Adrenal gland (tissue), 9 donors: ENCODE measurements at regions not wholly inside any gene's neighbourhood (a gene's known extent, or its start where the extent isn't known, plus 50 kb on each side); places are given as distances from the start of the nearest gene placed in this dataset.

ENCODE experiments used
- DNase-seq, 7 donors: peaks; one replicate each; pipeline ENCODE4 v3.0.0-alpha.2; 2019 to 2020
- H3K27ac ChIP-seq, 5 donors: fragments of 200-600 bp; sonication (generic) in 4 of 5; 1 replicate in 3 of 5; 2 replicates in 2 of 5; pipeline versions ENCODE4 v1.5.1 to v1.8.0; 2016 to 2020; ENCODE audit warnings: mild to moderate bottlenecking in 1 of 5
- H3K27me3 ChIP-seq: fragments of 200-600 bp; 2 replicates; pipeline ENCODE4 v1.8.0; 2021
- H3K36me3 ChIP-seq, 2 donors: fragments of 200-600 bp; replicated peaks in 1 of 2; 1 replicate in 1 of 2; 2 replicates in 1 of 2; pipeline versions ENCODE4 v1.5.1 to v1.8.0; 2018 to 2022
- H3K4me1 ChIP-seq, 2 donors: fragments of 200-600 bp; replicated peaks in 1 of 2; 1 replicate in 1 of 2; 2 replicates in 1 of 2; pipeline versions ENCODE4 v1.5.1 to v1.8.0; 2018 to 2021
- H3K4me3 ChIP-seq, 4 donors: fragments of 200-600 bp; sonication (generic) in 3 of 4; one replicate each; pipeline ENCODE4 v1.5.1; 2016 to 2018
- H3K9me3 ChIP-seq, 3 donors: fragments of 200-600 bp; sonication (generic) in 1 of 3; replicated peaks in 1 of 3; 1 replicate in 2 of 3; 2 replicates in 1 of 3; pipeline versions ENCODE4 v1.5.1 to v1.8.0; 2016 to 2021
- POLR2A ChIP-seq, 2 donors: fragments of 450-650 bp; IDR thresholded peaks; one replicate each; pipeline ENCODE4 v1.6.1; 2017; ENCODE audit warnings: antibody characterized with exemption in 2 of 2, mild to moderate bottlenecking in 2 of 2, moderate library complexity in 1 of 2
- WGBS, 4 donors: extraction: QIAGEN DNeasy Blood & Tissue Kit in 2 of 4; methylation state at CpG; one replicate each; pipeline versions ENCODE4 v1.1.5 to v1.1.7; 2013 to 2017; 5-methylcytosine and 5-hydroxymethylcytosine counted together
- intact Hi-C, 2 donors: fragments of 100-400 bp; cut with DNase I; formaldehyde crosslinking; loops; one replicate each; pipeline versions ENCODE4 v1.14.1 to v1.15.0; 2022 to 2023
- TF ChIP-seq, protein P1 (sequence below), 6 experiments: fragments of 450-650 bp in 4 of 6; fragments of 200-600 bp in 2 of 6; sonication (generic) in 1 of 6; IDR thresholded peaks; 1 replicate in 5 of 6; 2 replicates in 1 of 6; pipeline versions ENCODE4 v1.5.1 to v1.8.0; 2016 to 2021; ENCODE audit warnings: antibody characterized with exemption in 6 of 6, mild to moderate bottlenecking in 2 of 6, moderate library complexity in 1 of 6
- donor health status: healthy with polysubstance abuse.
- donor health status: Bipolar disorder and iron deficiency.
- donor health status: DM: yes; HTN: yes; CAD: no.
- donor health status: DM: no; HTN: no; CAD: no.
- donor health status: DM: no; HTN: no; CAD: no.

DNA sequence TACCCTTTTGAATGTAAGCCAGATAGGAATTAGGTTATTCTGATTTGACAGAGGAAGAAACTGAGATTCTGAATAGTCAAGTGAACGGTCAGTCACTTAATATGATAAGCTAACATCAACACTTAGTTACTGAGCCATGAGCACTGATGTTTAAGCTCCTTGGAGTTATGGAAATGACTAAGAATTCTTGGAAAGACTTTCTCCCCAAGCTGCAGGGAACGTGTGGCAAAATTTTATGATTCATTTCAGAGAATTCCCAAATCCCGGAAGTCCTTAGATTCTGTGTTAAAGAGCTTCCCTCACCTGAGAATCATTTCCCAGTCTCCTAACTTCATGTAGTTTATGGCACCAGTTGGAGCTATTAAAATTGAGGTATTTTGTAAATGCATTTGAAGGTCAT lies 330.9 kb downstream of the XPNPEP1 start:
- TF ChIP-seq, protein P1, sequence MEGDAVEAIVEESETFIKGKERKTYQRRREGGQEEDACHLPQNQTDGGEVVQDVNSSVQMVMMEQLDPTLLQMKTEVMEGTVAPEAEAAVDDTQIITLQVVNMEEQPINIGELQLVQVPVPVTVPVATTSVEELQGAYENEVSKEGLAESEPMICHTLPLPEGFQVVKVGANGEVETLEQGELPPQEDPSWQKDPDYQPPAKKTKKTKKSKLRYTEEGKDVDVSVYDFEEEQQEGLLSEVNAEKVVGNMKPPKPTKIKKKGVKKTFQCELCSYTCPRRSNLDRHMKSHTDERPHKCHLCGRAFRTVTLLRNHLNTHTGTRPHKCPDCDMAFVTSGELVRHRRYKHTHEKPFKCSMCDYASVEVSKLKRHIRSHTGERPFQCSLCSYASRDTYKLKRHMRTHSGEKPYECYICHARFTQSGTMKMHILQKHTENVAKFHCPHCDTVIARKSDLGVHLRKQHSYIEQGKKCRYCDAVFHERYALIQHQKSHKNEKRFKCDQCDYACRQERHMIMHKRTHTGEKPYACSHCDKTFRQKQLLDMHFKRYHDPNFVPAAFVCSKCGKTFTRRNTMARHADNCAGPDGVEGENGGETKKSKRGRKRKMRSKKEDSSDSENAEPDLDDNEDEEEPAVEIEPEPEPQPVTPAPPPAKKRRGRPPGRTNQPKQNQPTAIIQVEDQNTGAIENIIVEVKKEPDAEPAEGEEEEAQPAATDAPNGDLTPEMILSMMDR (IDR thresholded peaks at IDR 0.05), result no peak
- no peak for TF ChIP-seq POLR2A (IDR thresholded peaks at IDR 0.05)
- intact Hi-C loops, result no loop called here
- Histone ChIP-seq H3K36me3 (no peaks in the 10 kb centered on the region), H3K27me3 (no peaks in the 10 kb centered on the region), H3K27ac (no peak overlapping the region), H3K4me3 (no peak overlapping the region), H3K9me3 (no peaks in the 10 kb centered on the region), H3K4me1 (no peaks in the 10 kb centered on the region)
- WGBS, 4 donors, result 71 to 82% (median 77%) methylated on average over 3 of the region's 3 CpGs
- DNase-seq, result no peak

DNA sequence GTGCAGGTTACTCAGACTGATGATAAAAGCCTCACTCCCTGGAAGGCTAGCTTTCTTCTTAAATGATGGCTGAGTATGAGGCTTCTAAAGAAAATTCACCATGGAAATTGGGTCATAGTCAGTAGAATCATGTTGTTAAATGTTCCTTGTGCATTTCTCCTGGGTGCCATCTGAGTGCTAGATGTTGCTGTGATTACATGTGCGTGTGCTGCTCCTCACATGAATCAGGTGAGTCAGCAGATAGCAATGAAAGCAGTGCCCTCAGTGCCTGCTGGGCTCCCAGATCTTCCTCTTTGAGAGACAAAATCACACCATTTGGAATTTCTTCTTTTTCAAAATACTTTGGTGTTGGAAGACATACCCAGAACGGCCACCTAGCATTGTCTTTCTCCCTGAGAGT lies 331.7 kb downstream of the XPNPEP1 start:
- intact Hi-C loops, result no loop called here
- no peaks in the 10 kb centered on the region for H3K4me1 ChIP-seq
- WGBS, 4 donors, result 40 to 49% (median 46%) methylated on average over 2 of the region's 2 CpGs

DNA sequence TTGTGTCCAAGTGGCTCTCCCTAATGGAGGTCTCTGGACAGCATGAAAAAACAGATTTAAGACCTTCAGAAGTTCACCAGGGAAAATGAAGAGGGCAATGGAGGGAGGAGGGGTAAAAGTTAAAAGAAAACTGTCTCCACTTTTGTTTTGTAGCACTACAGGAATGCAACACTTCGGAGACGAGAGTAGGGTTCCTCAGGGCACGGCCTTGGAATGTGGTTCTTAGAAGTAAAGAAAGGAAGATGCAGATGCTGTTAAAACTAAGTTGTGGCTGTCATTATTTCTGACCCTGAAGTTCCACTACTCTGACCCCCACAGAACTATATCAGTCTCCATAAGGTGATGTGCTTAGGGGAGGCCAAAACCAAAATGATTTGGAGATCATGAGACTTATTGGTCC lies 335.1 kb downstream of the XPNPEP1 start:
- WGBS, 4 donors, result 33 to 37% (median 34%) methylated on average over 3 of the region's 3 CpGs
- intact Hi-C loops, result no loop called here

More for the DNA sequence above, 331.7 kb downstream of the XPNPEP1 start:
- Histone ChIP-seq H3K4me3 (no peak overlapping the region), H3K27ac (no peak overlapping the region), H3K9me3 (no peaks in the 10 kb centered on the region), H3K27me3 (no peaks in the 10 kb centered on the region), H3K36me3 (no peaks in the 10 kb centered on the region)
- no peak for DNase-seq
- no peak for TF ChIP-seq POLR2A (IDR thresholded peaks at IDR 0.05)
- TF ChIP-seq, protein P1 (IDR thresholded peaks at IDR 0.05), result no peak

DNA sequence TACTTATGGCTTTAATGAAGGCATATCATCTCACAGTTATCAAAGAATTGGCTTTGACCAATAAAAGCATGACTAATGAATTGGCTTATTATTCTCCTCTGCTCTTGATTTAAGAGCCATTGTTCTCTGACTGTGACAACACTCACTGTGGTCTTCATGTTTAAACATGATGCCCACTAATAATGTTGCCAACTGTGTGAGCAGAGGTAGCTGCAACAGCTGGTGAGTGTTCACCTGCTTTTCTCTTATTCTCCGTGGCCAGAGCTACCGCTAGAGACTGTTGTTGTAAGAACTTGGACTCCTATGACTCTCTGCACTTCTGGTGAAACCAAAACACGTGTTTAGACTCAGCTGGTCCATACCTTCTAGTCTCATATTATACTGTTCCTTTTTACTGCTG lies 335.9 kb downstream of the XPNPEP1 start:
- Histone ChIP-seq H3K27me3 (no peaks in the 10 kb centered on the region), H3K27ac (no peak overlapping the region), H3K9me3 (no peaks in the 10 kb centered on the region), H3K4me3 (no peak overlapping the region), H3K36me3 (no peaks in the 10 kb centered on the region), H3K4me1 (no peaks in the 10 kb centered on the region)
- no peak for DNase-seq
- intact Hi-C loops, result no loop called here
- WGBS, 4 donors, result 60 to 74% (median 68%) methylated on average over 3 of the region's 3 CpGs
- TF ChIP-seq POLR2A (IDR thresholded peaks at IDR 0.05), result no peak
- TF ChIP-seq, protein P1 (IDR thresholded peaks at IDR 0.05), result no peak

More for the DNA sequence above, 335.1 kb downstream of the XPNPEP1 start:
- H3K9me3 ChIP-seq, result no peaks in the 10 kb centered on the region
- no peak for DNase-seq
- TF ChIP-seq, protein P1 (IDR thresholded peaks at IDR 0.05), result no peak
- no peak for TF ChIP-seq POLR2A (IDR thresholded peaks at IDR 0.05)
- H3K27me3 ChIP-seq, result no peaks in the 10 kb centered on the region
- no peaks in the 10 kb centered on the region for H3K36me3 ChIP-seq
- H3K4me1 ChIP-seq, result no peaks in the 10 kb centered on the region
- H3K27ac ChIP-seq, result no peak overlapping the region
- no peak overlapping the region for H3K4me3 ChIP-seq
